Kidney (tissue), 13 donors: ENCODE measurements at regions not wholly inside any gene's neighbourhood (a gene's known extent, or its start where the extent isn't known, plus 50 kb on each side); places are given as distances from the start of the nearest gene placed in this dataset.

ENCODE experiments used
- DNase-seq, 5 donors: peaks; one replicate each; pipeline ENCODE4 v3.0.0-alpha.2; 2013 to 2020
- FAIRE-seq: peaks from 2 replicates; lab custom pipeline; 2012; peaks lifted over from hg19 to GRCh38; lab: Jason Lieb, UNC
- H3K27ac ChIP-seq, 2 donors: one replicate each; pipeline ENCODE4 v1.7.0; 2013; ENCODE audit warnings: low read depth in 2 of 2, low read length in 2 of 2, inconsistent platforms in 1 of 2
- H3K27me3 ChIP-seq: one replicate; pipeline ENCODE4 v1.7.1; 2013; ENCODE audit warnings: low read length, inconsistent platforms; ENCODE audit not compliant: control insufficient read depth, insufficient read depth
- H3K36me3 ChIP-seq, 3 donors: one replicate each; pipeline versions ENCODE4 v1.7.0 to v1.7.1; 2013; ENCODE audit warnings: low read length in 3 of 3, control low read depth in 1 of 3, inconsistent platforms in 1 of 3; ENCODE audit not compliant: insufficient read depth in 3 of 3, control insufficient read depth in 2 of 3
- H3K4me1 ChIP-seq, 3 donors: one replicate each; pipeline versions ENCODE4 v1.7.0 to v1.7.1; 2013; ENCODE audit warnings: low read length in 3 of 3, inconsistent platforms in 1 of 3, low read depth in 1 of 3; ENCODE audit not compliant: control insufficient read depth in 2 of 3, insufficient read depth in 2 of 3
- H3K4me3 ChIP-seq, 3 donors: one replicate each; pipeline versions ENCODE4 v1.7.0 to v1.8.1; 2013; ENCODE audit warnings: low read length in 3 of 3, control low read depth in 1 of 3, inconsistent platforms in 1 of 3
- H3K9ac ChIP-seq, 3 donors: one replicate each; pipeline versions ENCODE4 v1.7.0 to v1.7.1; 2013; ENCODE audit warnings: low read length in 3 of 3, control low read depth in 1 of 3, inconsistent platforms in 1 of 3
- H3K9me3 ChIP-seq, 3 donors: one replicate each; pipeline versions ENCODE4 v1.7.0 to v1.7.1; 2013; ENCODE audit warnings: low read length in 3 of 3, control low read depth in 1 of 3, inconsistent platforms in 1 of 3; ENCODE audit not compliant: control insufficient read depth in 2 of 3, insufficient read depth in 1 of 3
- intact Hi-C: fragments of 100-400 bp; cut with DNase I; formaldehyde crosslinking; loops from one replicate; pipeline ENCODE4 v1.11.1; 2022
- TF ChIP-seq, protein P1 (sequence below): IDR thresholded peaks from 3 replicates; pipeline ENCODE4 v1.5.1; 2012; ENCODE audit warnings: mild to moderate bottlenecking, moderate library complexity, borderline replicate concordance; ENCODE audit not compliant: insufficient read depth; ENCODE audit errors: extremely low read depth
- donor health status: control.
- donor health status: control.
- donor health status: control.
- donor health status: control.
- donor health status: control.
- donor health status: DM: yes; HTN: yes; CAD: no.
- donor health status: Normal renal cell carcinoma (clear cell type).

DNA sequence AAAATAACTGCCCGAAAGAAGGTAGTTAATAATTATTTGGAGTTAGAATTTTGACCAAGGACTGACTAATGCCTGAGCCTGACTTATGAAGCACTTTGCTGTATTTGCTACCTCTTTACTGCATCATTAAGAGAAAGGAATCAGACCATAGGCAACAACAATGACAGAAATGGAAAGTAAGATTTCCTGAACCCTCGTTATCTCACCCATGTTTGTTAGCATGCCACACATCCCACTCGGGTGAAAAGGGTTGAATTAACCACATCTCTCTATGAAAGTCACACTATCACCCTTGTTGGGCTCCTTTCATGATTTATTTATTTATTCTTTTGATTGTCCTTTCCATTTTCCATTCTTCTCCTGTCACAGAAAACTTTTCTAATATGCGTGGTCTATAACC, 59.6 kb downstream of the OLIG3 start:
- Histone ChIP-seq H3K9me3 (no peaks in the 10 kb centered on the region), H3K27me3 (no peaks in the 10 kb centered on the region), H3K9ac (no peak overlapping the region), H3K27ac (no peak overlapping the region), H3K4me3 (no peak overlapping the region), H3K36me3 (no peaks in the 10 kb centered on the region), H3K4me1 (no peaks in the 10 kb centered on the region)
- intact Hi-C loops: no loop called here
- no peak for DNase-seq
- TF ChIP-seq, protein P1, sequence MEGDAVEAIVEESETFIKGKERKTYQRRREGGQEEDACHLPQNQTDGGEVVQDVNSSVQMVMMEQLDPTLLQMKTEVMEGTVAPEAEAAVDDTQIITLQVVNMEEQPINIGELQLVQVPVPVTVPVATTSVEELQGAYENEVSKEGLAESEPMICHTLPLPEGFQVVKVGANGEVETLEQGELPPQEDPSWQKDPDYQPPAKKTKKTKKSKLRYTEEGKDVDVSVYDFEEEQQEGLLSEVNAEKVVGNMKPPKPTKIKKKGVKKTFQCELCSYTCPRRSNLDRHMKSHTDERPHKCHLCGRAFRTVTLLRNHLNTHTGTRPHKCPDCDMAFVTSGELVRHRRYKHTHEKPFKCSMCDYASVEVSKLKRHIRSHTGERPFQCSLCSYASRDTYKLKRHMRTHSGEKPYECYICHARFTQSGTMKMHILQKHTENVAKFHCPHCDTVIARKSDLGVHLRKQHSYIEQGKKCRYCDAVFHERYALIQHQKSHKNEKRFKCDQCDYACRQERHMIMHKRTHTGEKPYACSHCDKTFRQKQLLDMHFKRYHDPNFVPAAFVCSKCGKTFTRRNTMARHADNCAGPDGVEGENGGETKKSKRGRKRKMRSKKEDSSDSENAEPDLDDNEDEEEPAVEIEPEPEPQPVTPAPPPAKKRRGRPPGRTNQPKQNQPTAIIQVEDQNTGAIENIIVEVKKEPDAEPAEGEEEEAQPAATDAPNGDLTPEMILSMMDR: no peak
- FAIRE-seq: no peak

DNA sequence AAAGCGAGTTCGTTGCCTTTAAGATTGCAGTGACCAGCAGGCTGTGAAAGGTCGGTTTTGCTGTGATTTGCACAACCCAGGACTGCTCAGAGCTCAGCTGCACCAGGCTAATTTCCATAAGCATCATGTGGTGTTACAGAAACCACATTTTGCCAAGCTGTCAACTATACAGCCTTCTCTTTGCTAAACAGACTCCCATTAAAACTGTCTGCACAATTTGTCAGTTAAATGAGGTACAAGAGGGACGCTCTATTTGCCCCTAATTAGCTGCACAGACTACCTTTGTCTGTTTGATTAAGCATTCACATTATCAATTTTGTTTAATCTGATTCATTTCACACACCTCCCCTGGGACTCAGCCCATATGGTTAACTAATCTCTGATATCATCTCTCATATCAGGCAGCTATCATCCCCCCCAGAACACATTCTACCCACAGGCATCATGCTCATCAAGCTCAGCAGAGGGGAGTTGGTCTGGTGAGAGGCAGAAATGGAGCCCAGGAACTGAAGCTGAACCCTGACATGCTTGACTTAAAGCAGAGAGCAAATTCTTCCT, 62.1 kb downstream of the OLIG3 start:
- no peaks in the 10 kb centered on the region for H3K4me1 ChIP-seq
- H3K9me3 ChIP-seq: no peaks in the 10 kb centered on the region
- no peaks in the 10 kb centered on the region for H3K36me3 ChIP-seq
- no peak for FAIRE-seq
- H3K27ac ChIP-seq: no peak overlapping the region
- H3K9ac ChIP-seq: no peak overlapping the region
- TF ChIP-seq, protein P1: no peak
- intact Hi-C loops: no loop called here
- H3K4me3 ChIP-seq: no peak overlapping the region
- no peak for DNase-seq
- no peaks in the 10 kb centered on the region for H3K27me3 ChIP-seq

DNA sequence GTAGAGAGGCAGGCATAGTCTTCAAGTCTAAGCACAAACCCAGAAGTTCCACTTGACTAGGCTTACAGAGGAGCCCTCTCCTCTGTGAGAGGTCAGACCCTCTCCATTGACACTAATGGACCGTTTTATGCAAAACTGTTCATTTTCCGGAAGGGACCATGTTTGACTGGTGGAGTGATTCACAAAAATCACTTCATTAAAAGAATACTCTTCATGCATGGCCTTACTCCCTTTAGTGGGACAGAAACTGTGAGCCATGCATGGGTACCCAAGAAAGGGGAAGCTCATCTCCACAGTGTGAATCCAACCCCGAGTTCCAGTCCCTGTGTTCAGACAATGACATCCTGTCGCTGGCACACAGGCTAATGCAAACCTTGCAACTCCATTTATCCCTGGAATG, 63.2 kb downstream of the OLIG3 start:
- no peaks in the 10 kb centered on the region for H3K27me3 ChIP-seq
- H3K4me1 ChIP-seq: no peaks in the 10 kb centered on the region
- no peak overlapping the region for H3K27ac ChIP-seq
- FAIRE-seq (no peak), DNase-seq (peak in 3 of 5 donors; percentile 28 to 77 (median 66))
- no peaks in the 10 kb centered on the region for H3K36me3 ChIP-seq
- TF ChIP-seq, protein P1: no peak
- H3K9ac ChIP-seq: no peak overlapping the region
- no peaks in the 10 kb centered on the region for H3K9me3 ChIP-seq
- no peak overlapping the region for H3K4me3 ChIP-seq
- intact Hi-C loops: no loop called here
